ENCODE measurements at regions not wholly inside any gene's neighbourhood (a gene's known extent, or its start where the extent isn't known, plus 50 kb on each side); places are given as distances from the start of the nearest gene placed in this dataset.

DNA sequence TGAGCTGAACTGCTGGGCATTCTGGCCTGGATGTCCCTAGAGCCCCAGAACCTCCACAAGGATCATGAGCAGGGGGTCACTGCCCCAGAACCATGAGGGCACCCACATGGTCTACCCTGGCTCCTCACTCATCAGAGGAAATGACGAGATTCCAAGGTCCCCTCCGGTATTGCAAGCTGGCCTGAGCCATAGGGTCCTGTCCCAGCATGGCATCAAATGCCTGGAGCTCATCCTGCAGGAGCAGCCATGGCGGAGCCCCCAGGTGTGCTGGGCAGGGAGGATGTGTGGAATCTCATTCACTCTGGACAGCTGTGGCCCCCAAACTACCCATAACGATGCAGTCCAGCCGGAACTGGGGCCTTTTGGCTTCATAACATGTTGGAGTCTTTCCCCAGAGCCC, 66.6 kb upstream of the ANTXRL start:
- ChIA-PET CTCF (no interaction called here), POLR2A (no interaction called here)
- no peak for DNase-seq (ENCODE audit: low read depth, low spot score)
- Histone ChIP-seq H3K27me3 (ENCODE audit: control insufficient read depth, insufficient read depth, low read length) (no peaks in the 10 kb centered on the region), H3K4me3 (ENCODE audit: low read depth, low read length) (no peak overlapping the region), H3K9me3 (ENCODE audit: control insufficient read depth, insufficient read depth, low read length) (0 out of 2 replicates have a peak, but pooled peaks cover 3% of the 10 kb centered on the region), H3K27ac (ENCODE audit: low read depth, low read length) (no peak overlapping the region)
- TF ChIP-seq, protein P1, sequence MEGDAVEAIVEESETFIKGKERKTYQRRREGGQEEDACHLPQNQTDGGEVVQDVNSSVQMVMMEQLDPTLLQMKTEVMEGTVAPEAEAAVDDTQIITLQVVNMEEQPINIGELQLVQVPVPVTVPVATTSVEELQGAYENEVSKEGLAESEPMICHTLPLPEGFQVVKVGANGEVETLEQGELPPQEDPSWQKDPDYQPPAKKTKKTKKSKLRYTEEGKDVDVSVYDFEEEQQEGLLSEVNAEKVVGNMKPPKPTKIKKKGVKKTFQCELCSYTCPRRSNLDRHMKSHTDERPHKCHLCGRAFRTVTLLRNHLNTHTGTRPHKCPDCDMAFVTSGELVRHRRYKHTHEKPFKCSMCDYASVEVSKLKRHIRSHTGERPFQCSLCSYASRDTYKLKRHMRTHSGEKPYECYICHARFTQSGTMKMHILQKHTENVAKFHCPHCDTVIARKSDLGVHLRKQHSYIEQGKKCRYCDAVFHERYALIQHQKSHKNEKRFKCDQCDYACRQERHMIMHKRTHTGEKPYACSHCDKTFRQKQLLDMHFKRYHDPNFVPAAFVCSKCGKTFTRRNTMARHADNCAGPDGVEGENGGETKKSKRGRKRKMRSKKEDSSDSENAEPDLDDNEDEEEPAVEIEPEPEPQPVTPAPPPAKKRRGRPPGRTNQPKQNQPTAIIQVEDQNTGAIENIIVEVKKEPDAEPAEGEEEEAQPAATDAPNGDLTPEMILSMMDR (IDR thresholded peaks at IDR 0.05; ENCODE audit: low read depth, low read length), result no peak

DNA sequence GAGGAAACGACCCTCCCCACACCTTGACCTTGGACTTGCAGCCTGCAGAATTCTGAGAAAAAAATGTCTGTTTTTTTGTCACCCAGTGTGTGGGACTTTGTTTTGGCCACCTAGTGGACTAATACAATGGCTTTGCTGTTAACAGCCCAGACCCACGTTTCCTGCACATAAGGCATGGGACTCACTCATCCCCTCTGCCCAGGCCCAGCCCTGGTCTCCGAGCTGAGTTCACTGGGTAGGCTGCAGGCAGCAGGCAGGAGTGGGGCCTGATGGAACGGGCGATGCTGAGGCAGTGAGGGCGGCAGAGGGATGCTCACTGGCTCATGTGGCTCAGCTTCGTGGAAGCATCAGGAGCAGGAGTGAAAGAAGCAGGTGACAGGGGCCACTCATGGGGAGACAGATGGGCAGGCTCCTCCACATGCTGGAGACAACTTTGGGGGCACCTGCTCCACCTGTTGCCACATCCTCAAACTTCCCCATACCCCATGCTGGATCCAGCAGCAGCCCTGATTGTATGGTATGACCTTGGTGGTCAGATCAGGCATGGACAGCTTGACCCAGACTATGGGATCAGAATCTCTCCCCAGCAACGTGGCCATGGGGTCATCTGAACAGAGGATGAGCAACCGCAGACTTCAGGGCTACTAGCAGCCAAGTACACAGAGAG, 65.8 kb upstream of the ANTXRL start:
- no peaks in the 10 kb centered on the region for H3K27me3 ChIP-seq (ENCODE audit: control insufficient read depth, insufficient read depth, low read length)
- H3K4me3 ChIP-seq (ENCODE audit: low read depth, low read length), result no peak overlapping the region
- ChIA-PET CTCF (no interaction called here), POLR2A (no interaction called here)
- no peak for DNase-seq (ENCODE audit: low read depth, low spot score)
- TF ChIP-seq, protein P1 (IDR thresholded peaks at IDR 0.05; ENCODE audit: low read depth, low read length), result no peak
- no peak overlapping the region for H3K27ac ChIP-seq (ENCODE audit: low read depth, low read length)
- 0 out of 2 replicates have a peak, but pooled peaks cover 3% of the 10 kb centered on the region for H3K9me3 ChIP-seq (ENCODE audit: control insufficient read depth, insufficient read depth, low read length)

DNA sequence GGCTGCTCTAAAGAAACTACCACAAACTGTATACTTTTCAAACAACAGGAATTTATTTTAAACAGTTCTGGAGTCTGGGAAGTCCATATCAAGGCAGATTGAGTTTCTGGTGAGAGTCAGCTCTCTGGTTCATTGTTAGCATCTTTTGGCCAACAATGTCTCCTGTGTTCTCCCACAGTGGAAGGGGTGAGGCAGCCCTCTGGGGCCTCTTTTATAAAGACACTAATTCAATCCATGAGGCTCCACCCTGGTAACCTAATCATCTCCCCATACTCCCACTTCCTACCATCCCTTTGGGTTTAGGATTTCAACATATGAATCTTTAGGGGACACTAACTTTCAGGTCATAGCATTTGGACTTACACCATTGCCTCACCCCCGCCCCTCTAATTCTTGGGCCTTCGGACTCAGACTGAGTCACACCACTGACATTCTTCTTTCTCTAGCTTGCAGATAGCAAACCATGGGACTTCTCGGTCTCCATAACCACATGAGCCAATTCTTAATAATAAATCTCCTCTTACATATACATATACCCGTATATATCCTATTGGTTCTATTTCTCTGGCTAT, 64.3 kb upstream of the ANTXRL start:
- TF ChIP-seq, protein P1 (IDR thresholded peaks at IDR 0.05; ENCODE audit: low read depth, low read length), result no peak
- Histone ChIP-seq H3K9me3 (ENCODE audit: control insufficient read depth, insufficient read depth, low read length) (0 out of 2 replicates have a peak, but pooled peaks cover 3% of the 10 kb centered on the region), H3K27ac (ENCODE audit: low read depth, low read length) (no peak overlapping the region), H3K4me3 (ENCODE audit: low read depth, low read length) (no peak overlapping the region), H3K27me3 (ENCODE audit: control insufficient read depth, insufficient read depth, low read length) (peaks cover 2% of the 10 kb centered on the region)
- POLR2A ChIA-PET, result no interaction called here
- CTCF ChIA-PET, result no interaction called here
- DNase-seq (ENCODE audit: low read depth, low spot score), result no peak

DNA sequence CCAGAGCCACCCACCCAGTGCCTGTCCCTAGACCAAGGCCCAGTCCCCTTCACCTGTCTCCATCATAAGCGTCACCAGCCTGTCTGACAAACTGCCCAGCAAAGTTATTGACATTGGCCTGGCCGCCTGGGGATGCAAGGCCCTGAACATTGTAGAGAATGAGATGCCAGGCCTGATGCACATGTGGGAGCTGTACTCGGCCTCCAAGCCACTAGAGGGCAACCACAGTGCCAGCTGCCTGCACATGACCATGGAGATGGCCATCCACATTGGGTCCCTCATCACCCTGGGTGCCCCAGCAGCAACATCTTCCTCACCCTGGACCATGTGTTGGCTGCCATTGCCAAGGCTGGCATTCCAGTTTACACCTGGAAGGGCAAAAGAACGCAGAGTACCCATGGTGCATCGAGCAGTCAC, 63.7 kb upstream of the ANTXRL start:
- Histone ChIP-seq H3K27me3 (ENCODE audit: control insufficient read depth, insufficient read depth, low read length) (peaks cover 7% of the 10 kb centered on the region), H3K9me3 (ENCODE audit: control insufficient read depth, insufficient read depth, low read length) (0 out of 2 replicates have a peak, but pooled peaks cover 3% of the 10 kb centered on the region), H3K4me3 (ENCODE audit: low read depth, low read length) (no peak overlapping the region), H3K27ac (ENCODE audit: low read depth, low read length) (no peak overlapping the region)
- CTCF ChIA-PET, result no interaction called here
- no peak for DNase-seq (ENCODE audit: low read depth, low spot score)
- POLR2A ChIA-PET, result no interaction called here
- TF ChIP-seq, protein P1 (IDR thresholded peaks at IDR 0.05; ENCODE audit: low read depth, low read length), result no peak

DNA sequence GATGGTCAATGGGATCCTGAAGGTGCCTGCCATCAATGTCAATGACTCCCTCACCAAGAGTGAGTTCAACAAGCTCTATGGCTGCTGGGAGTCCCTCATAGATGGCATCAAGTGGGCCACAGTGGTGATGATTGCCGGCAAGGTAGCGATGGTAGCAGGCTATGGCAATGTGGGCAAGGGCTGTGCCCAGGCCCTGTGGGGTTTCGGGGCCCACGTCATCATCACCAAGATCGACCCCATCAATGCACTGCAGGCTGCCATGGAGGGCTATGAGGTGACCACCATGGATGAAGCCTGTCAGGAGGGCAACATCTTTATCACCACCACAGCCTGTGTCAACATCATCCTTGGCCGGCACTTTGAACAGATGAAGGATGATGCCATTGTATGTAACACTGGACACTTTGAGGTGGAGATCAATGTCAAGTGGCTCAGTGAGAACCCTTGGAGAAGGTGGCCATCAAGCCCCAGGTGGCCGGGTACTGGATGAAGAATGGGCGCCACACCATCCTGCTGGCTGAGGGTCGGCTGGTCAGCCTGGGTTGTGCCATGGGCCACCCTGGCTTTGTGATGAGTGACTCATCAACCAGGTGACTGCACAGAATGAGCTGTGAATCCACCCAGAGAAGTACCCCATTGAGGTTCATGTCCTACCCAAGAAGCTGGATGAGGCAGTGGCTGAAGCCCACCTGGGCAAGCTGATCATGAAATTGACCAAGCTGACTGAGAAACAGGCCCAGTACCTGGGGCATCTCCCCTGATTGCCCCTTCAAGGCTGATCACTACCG, 63.0 kb upstream of the ANTXRL start:
- ChIA-PET CTCF (interaction anchor here (0.6 kb wide), 1 partner anchor 61 kb away, joined by 3 read pairs; no protein-coding TSS in a partner anchor), POLR2A (no interaction called here)
- H3K9me3 ChIP-seq (ENCODE audit: control insufficient read depth, insufficient read depth, low read length), result 0 out of 2 replicates have a peak, but pooled peaks cover 3% of the 10 kb centered on the region

More for the DNA sequence above, 63.0 kb upstream of the ANTXRL start:
- no peak for DNase-seq (ENCODE audit: low read depth, low spot score)
- Histone ChIP-seq H3K27me3 (ENCODE audit: control insufficient read depth, insufficient read depth, low read length) (peaks cover 7% of the 10 kb centered on the region), H3K27ac (ENCODE audit: low read depth, low read length) (no peak overlapping the region), H3K4me3 (ENCODE audit: low read depth, low read length) (no peak overlapping the region)
- TF ChIP-seq, protein P1 (IDR thresholded peaks at IDR 0.05; ENCODE audit: low read depth, low read length), result no peak

Data from AG04450 (cell line).